ENCODE measurements at regions not wholly inside any gene's neighbourhood (a gene's known extent, or its start where the extent isn't known, plus 50 kb on each side); places are given as distances from the start of the nearest gene placed in this dataset.

- DNase-seq: no peak
Measured at GRCh38 chr17:12457493-12457892, 208.2 kb upstream of the MYOCD start.

- no peak for DNase-seq
Measured at GRCh38 chr17:12459736-12460135, 206.0 kb upstream of the MYOCD start.

GRCh38 chr17:12463102-12463501 is 202.6 kb upstream of the MYOCD start:
- no peak for DNase-seq

- DNase-seq: no peak
Measured at GRCh38 chr17:12472252-12473173, 193.2 kb upstream of the MYOCD start.

DNA sequence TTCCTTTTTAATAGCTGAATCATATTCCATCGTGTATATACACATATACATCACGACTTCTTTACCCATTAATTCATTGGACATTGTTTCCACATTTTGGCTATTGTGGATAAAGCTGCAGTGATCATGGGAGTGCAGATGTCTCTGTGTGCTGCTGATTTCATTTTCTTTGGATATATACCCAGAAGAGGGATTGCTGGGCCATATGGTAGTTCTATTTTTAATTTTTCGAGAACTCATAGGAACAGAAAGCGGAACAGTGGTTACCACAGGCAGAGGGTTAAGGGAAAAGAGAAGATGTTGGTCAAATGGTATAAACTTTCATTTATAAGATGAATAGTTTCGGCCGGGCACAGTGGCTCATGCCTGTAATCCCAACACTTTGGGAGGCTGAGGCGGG is 187.4 kb upstream of the MYOCD start:
- DNase-seq: no peak

- DNase-seq: no peak
Measured at GRCh38 chr17:12485361-12485906, 180.3 kb upstream of the MYOCD start.

DNA sequence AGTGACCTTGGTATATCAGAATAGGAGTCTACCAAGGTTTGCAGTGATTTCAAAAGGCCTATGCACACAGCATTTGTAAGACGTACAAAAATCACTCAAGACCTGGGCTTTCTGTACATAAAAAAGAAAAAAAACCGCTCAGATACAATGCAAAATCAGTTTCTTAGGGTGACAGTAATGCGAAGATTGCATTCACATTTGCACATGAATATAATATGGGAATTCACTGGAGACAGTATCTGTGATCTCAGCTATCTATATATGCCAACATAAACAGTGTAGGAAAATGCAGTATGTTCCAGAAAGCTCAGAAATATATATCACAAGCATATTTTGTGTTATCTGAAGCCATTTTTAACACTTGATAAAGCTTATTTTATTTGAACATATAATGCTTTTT is 176.4 kb upstream of the MYOCD start:
- no peak for DNase-seq

- DNase-seq: no peak
Measured at GRCh38 chr17:12492450-12492849, 173.2 kb upstream of the MYOCD start.

- no peak for DNase-seq
Measured at GRCh38 chr17:12505866-12506265, 159.8 kb upstream of the MYOCD start.

DNA sequence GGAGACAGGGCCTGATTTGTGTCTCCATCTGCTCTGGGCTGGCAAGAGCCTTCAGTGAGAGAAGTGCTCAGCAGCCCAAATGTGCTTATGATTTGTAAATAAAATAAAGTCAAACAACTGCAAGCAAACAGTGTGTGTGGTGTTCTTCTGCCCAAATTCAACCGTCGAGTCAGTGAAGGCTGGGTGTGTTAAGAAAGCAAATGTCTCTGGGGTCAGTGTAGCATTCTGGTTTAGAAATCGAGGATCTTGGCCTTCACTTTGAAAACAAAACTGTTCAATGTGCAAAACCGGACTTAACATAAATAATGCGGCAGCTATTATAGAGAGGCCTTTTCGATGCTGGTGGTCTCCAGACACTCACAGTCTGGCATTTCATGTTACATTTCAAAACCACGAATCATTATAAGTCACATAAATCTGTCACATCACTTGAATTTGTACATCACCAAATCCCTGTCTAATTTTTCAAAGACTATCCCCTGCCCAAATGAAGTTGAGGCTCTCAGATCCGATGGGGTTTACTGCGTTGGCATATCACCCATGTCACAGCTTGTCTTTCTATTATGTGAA is 158.6 kb upstream of the MYOCD start:
- DNase-seq: no peak

DNA sequence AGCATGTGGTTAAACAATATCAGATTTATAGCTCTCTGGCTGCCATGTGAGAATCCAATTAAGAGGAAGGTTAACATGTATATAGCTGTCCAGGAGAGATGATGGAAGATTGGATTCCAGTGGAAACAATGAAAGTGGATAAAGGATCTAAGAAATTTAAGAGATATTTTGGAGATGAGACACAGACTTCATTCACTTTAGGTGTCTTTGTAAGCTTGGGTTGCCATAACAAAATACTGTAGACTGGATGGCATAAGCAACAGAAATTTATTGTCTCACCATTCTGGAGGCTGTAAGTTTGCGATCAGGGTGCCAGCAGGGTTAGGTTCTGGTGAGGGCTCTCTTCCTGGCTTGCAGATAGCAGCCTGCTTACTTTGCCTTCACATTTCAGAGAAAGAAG is 155.9 kb upstream of the MYOCD start:
- DNase-seq: no peak

DNA sequence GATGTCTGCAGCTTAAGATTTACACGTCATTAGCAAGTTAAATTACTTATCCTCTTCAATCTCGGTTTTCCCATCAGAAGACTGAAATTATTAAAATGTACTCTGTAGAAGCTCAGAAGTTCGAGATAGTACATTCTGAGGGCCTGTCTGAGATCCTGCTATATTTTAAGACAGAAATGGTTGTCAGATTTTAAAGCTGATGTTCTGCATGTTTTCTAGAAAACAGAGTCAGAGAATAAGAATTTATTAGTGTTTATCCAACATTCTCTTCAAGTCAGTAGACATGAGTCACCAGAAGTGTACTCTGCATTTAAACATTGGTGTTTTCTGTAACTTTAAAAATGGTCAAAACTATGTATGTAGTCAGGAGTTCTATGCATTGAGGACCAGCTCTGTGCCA is 155.2 kb upstream of the MYOCD start:
- no peak for DNase-seq

GRCh38 chr17:12512694-12513355 is 152.9 kb upstream of the MYOCD start:
- no peak for DNase-seq

DNA sequence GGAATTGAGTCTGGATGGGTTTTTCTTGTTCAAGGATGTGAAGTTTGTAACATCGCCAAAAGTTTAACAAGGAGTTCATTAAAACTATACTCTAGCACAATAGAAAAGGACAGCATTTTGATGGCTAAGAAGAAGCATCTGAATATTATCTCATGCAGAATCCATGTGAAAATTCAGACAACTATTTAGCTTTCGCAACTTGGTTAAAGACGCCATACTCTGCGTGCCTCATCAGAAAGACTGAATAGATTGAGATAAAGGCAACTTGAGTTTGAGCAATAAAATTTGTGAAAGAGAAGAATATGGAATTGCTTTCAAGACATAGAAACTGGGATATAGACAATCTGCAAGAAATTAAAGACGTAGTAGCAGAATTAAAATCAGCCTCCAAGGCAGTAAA is 151.1 kb upstream of the MYOCD start:
- no peak for DNase-seq

- no peak for DNase-seq
Measured at GRCh38 chr17:12519956-12520594, 145.6 kb upstream of the MYOCD start.

GRCh38 chr17:12521416-12521815 is 144.3 kb upstream of the MYOCD start:
- DNase-seq: no peak

- no peak for DNase-seq
Measured at GRCh38 chr17:12522336-12522735, 143.4 kb upstream of the MYOCD start.

DNA sequence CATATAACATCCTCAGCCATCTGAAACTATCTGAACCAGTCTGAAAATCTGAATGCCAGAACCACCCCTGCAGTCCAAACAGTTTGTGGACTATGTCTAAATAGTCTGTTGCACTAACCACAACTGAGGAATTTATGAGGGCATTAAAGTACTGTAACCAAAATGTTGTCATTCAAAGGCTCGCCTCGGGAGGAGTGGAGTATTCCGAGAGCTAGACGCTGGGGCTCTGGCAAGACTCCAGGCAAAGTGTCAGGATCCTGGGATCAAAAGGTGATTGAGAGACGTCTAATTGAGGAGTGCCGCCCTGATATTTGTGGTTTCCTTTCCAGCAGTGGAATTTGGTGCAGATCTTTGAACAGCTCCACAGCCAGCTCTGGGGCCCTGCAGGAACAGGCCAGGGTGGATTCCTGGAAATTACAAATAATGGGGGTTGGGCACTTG is 142.9 kb upstream of the MYOCD start:
- DNase-seq: no peak

DNA sequence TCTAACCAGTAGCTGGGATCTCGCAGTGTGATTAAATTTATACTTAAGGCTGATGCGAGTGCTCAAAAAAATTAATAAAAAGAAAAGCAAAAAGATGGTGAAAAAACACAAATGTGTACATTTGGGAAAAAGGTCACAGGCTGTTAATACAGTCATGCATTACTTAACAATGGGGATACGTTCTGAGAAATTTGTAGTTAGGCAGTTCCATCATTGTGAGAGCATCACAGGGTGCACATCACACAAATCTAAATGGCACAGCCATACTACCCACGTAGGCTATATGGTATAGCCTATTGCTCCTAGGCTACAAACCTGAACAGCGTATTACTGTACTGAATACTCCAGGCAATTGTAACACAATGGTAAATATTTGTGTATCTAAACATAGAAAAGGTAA is 142.4 kb upstream of the MYOCD start:
- no peak for DNase-seq

- DNase-seq: no peak
Measured at GRCh38 chr17:12528036-12528435, 137.7 kb upstream of the MYOCD start.

- no peak for DNase-seq
Measured at GRCh38 chr17:12530161-12530560, 135.5 kb upstream of the MYOCD start.

GRCh38 chr17:12536021-12536420 is 129.7 kb upstream of the MYOCD start:
- DNase-seq: no peak

GRCh38 chr17:12536472-12536871 is 129.2 kb upstream of the MYOCD start:
- DNase-seq: no peak

Data from stimulated activated CD4-positive, alpha-beta T cell treated with anti-CD3 and anti-CD28 coated beads, Interleukin-1b, Interleukin-23, amount 100 ng/mL, for 48 hours (primary cell).